ES-I3 (cell line): ENCODE measurements at regions not wholly inside any gene's neighbourhood (a gene's known extent, or its start where the extent isn't known, plus 50 kb on each side); places are given as distances from the start of the nearest gene placed in this dataset.
A peak's percentile ranks its signal among the peaks of the same experiment; 100 is the strongest.

Source experiments
- H3K36me3 ChIP-seq: 2 replicates; pipeline ENCODE4 v1.6.1; 2013; ENCODE audit warnings: mild to moderate bottlenecking, low read length, control low read depth, moderate library complexity; ENCODE audit not compliant: insufficient read depth
- H3K4me1 ChIP-seq: 2 replicates; pipeline ENCODE4 v1.6.1; 2013; ENCODE audit warnings: mild to moderate bottlenecking, control low read depth, low read length; ENCODE audit not compliant: insufficient read depth
- H3K9ac ChIP-seq: 2 replicates; pipeline ENCODE4 v1.6.1; 2013; ENCODE audit warnings: low read depth, mild to moderate bottlenecking, low read length, moderate library complexity
- H3K9me3 ChIP-seq: 2 replicates; pipeline ENCODE4 v1.6.1; 2013; ENCODE audit warnings: mild to moderate bottlenecking, low read length, moderate library complexity; ENCODE audit not compliant: control insufficient read depth, insufficient read depth

GRCh38 chr7:8975681-8976080 lies 542.3 kb downstream of the NXPH1 start:
- no peaks in the 10 kb centered on the region for H3K4me1 ChIP-seq
- no peaks in the 10 kb centered on the region for H3K36me3 ChIP-seq
- no peaks in the 10 kb centered on the region for H3K9me3 ChIP-seq
- H3K9ac ChIP-seq = no peak overlapping the region

- Histone ChIP-seq H3K9me3 (no peaks in the 10 kb centered on the region), H3K36me3 (no peaks in the 10 kb centered on the region), H3K4me1 (0 out of 2 replicates have a peak, but pooled peaks cover 6% of the 10 kb centered on the region), H3K9ac (no peak overlapping the region)
Measured at GRCh38 chr7:8982338-8982992, 549.1 kb downstream of the NXPH1 start.

GRCh38 chr7:8985255-8985654 lies 551.8 kb downstream of the NXPH1 start:
- no peaks in the 10 kb centered on the region for H3K9me3 ChIP-seq
- H3K9ac ChIP-seq = no peak overlapping the region
- 0 out of 2 replicates have a peak, but pooled peaks cover 6% of the 10 kb centered on the region for H3K4me1 ChIP-seq
- no peaks in the 10 kb centered on the region for H3K36me3 ChIP-seq

- H3K36me3 ChIP-seq = no peaks in the 10 kb centered on the region
- no peaks in the 10 kb centered on the region for H3K4me1 ChIP-seq
- no peak overlapping the region for H3K9ac ChIP-seq
- H3K9me3 ChIP-seq = no peaks in the 10 kb centered on the region
Measured at GRCh38 chr7:8988267-8988666, 554.9 kb downstream of the NXPH1 start.

DNA sequence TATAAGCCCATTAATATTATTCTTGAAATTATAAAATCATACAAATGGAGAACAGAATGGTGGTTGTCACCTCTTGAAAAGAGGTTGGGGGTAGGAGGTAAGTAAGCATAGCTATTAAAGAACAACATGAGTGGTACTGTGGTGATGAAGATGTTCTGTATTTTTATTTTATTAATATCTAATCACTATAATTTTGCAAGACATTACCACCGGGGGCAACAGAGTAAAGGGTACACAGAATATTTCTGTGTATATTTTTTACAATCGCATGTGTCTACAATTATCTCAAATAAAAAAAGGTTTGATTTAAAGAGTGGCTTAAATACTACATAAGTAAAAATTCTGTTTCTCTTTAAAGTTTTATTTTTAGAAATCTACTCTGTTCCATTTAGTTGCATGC lies 557.8 kb downstream of the NXPH1 start:
- no peak overlapping the region for H3K9ac ChIP-seq
- no peaks in the 10 kb centered on the region for H3K36me3 ChIP-seq
- no peaks in the 10 kb centered on the region for H3K4me1 ChIP-seq
- H3K9me3 ChIP-seq = no peaks in the 10 kb centered on the region

DNA sequence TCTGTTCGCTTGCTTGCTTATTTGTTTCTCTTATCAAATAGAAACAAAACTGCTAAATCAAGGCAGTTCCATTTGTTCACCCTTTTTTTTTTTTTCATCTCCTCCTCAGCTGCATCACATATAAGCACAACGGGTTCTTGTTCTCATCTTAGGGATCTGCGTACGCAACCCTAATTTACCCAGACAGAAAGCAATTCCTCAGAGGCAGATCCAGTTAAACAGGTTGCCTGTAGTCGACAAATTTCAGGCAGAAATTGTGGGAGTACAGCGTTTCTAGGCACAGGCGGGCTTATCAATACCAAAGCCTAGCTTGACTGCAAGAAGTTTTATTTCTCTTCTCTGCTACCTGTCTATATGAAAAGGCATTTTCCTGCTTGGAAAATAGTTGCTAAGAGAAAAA lies 565.4 kb downstream of the NXPH1 start:
- Histone ChIP-seq H3K4me1 (no peaks in the 10 kb centered on the region), H3K9ac (no peak overlapping the region), H3K36me3 (no peaks in the 10 kb centered on the region), H3K9me3 (no peaks in the 10 kb centered on the region)

- Histone ChIP-seq H3K4me1 (peaks cover 5% of the 10 kb centered on the region; the same call in 1 of the 2 replicates), H3K9ac (peak overlapping the region; percentile 16; the same call in 1 of the 2 replicates)
Measured at GRCh38 chr7:9013940-9014339, 580.5 kb downstream of the NXPH1 start.

DNA sequence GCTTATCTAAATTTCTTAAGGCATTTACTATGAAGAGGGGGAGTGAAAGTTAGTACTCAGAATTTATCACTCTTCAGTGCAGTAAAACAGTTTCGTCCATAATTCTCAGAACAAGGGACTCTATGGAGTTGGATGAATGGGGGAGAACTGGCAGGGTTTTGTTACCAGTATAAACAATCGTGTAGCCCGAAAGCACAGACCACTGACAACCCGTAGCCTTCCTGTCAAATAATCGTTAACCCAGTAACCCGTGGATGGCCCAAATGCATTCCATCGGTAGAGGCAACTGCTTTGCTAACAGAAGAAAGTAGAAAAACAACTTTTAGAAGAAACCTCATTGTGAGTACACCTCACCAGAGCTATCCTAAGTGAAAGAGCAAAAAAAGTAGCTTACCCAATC lies 583.9 kb downstream of the NXPH1 start:
- H3K4me1 ChIP-seq = peaks cover 5% of the 10 kb centered on the region; the same call in 1 of the 2 replicates
- H3K36me3 ChIP-seq = no peaks in the 10 kb centered on the region
- H3K9ac ChIP-seq = no peak overlapping the region
- no peaks in the 10 kb centered on the region for H3K9me3 ChIP-seq

More at GRCh38 chr7:9013940-9014339, 580.5 kb downstream of the NXPH1 start:
- H3K9me3 ChIP-seq = no peaks in the 10 kb centered on the region
- H3K36me3 ChIP-seq = no peaks in the 10 kb centered on the region

DNA sequence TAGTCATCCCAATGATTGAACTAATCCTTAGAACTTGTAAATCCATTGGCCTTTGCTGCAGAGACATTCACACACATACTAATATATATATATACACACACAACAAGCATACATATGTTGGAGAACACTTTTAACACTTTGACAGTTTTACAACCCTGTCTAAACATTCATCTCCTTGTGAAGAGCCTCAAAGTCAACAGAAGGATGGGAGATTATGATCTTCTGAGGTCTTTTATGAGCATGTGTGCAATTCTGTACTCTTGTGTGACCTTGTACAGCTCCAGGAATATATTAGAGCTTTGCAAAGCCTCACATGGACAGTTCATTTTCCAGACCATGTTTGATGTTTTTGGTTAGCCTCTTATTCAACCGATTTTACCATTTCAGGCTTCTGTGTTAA lies 589.0 kb downstream of the NXPH1 start:
- Histone ChIP-seq H3K9ac (no peak overlapping the region), H3K36me3 (no peaks in the 10 kb centered on the region), H3K9me3 (no peaks in the 10 kb centered on the region), H3K4me1 (no peaks in the 10 kb centered on the region)

GRCh38 chr7:9023675-9024294 lies 590.4 kb downstream of the NXPH1 start:
- H3K4me1 ChIP-seq = no peaks in the 10 kb centered on the region
- no peak overlapping the region for H3K9ac ChIP-seq
- no peaks in the 10 kb centered on the region for H3K36me3 ChIP-seq
- H3K9me3 ChIP-seq = no peaks in the 10 kb centered on the region

- H3K9me3 ChIP-seq = no peaks in the 10 kb centered on the region
- no peak overlapping the region for H3K9ac ChIP-seq
- H3K36me3 ChIP-seq = no peaks in the 10 kb centered on the region
- no peaks in the 10 kb centered on the region for H3K4me1 ChIP-seq
Measured at GRCh38 chr7:9026121-9026520, 592.7 kb downstream of the NXPH1 start.

GRCh38 chr7:9028012-9028411 lies 594.6 kb downstream of the NXPH1 start:
- no peaks in the 10 kb centered on the region for H3K36me3 ChIP-seq
- no peaks in the 10 kb centered on the region; the same call in 1 of the 2 replicates for H3K4me1 ChIP-seq
- H3K9me3 ChIP-seq = no peaks in the 10 kb centered on the region
- no peak overlapping the region for H3K9ac ChIP-seq

- Histone ChIP-seq H3K9ac (no peak overlapping the region), H3K9me3 (no peaks in the 10 kb centered on the region), H3K36me3 (no peaks in the 10 kb centered on the region), H3K4me1 (no peaks in the 10 kb centered on the region; the same call in 1 of the 2 replicates)
Measured at GRCh38 chr7:9029681-9030530, 596.5 kb downstream of the NXPH1 start.

DNA sequence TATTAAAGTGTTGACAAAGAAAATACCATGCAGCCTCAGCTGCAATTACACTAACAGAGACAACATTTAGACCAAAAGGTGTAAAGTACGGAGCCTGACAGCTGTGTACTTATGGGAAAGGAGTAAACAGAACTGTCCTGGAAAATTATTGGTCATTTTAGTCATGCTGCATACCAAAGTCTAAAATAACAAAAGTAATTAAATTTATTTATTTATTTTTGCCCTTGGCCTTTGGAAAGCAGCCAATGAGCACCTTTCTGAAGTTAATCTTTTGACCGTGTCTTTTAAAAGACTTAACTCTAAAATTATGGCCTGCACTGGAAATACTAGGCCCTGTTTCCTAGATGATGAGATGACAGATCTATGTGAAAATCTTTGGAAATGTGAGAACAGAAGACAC lies 597.6 kb downstream of the NXPH1 start:
- no peaks in the 10 kb centered on the region; the same call in 1 of the 2 replicates for H3K4me1 ChIP-seq
- H3K36me3 ChIP-seq = no peaks in the 10 kb centered on the region
- no peak overlapping the region for H3K9ac ChIP-seq
- no peaks in the 10 kb centered on the region for H3K9me3 ChIP-seq
